ENCODE measurements at regions not wholly inside any gene's neighbourhood (a gene's known extent, or its start where the extent isn't known, plus 50 kb on each side); places are given as distances from the start of the nearest gene placed in this dataset.

DNA sequence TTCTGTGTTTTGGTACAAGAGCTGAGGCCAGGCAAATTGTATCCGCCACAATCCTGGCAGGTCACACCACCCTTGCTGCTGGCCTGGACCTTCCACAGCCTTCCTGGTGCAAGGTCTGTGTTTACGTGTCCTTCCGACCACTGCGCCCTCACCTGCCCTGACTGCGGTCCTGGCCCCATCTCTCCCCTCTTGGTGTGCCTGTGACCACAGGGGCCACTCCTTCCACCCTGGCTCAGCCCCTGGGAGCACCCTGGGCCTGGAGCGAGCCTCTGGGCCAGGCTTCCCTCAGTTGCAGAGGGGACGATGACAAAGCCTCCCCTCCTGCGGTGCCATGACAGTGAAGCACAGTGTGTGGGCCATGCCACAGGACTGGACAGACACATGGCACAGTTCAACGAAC, 104.5 kb downstream of the PLXNA1 start:
- no peak overlapping the region for H3K27ac ChIP-seq (ENCODE audit: insufficient read depth, low read depth, low read length)
- DNase-seq (ENCODE audit: low read depth, low spot score) (no peak), FAIRE-seq (no peak)
- H3K4me2 ChIP-seq (ENCODE audit: insufficient read depth, low read length): no peak overlapping the region
- H2AFZ ChIP-seq (ENCODE audit: low read depth, low read length): no peak overlapping the region
- no peak overlapping the region for H3K4me3 ChIP-seq (replicated peaks in 1 of 3; ENCODE audit: insufficient read depth in 1 of 3, low read depth in 1 of 3, low read length in 3 of 3)
- no peaks in the 10 kb centered on the region for H3K4me1 ChIP-seq (ENCODE audit: control insufficient read depth, extremely low read depth, insufficient read depth, low read length)
- no peaks in the 10 kb centered on the region for H3K79me2 ChIP-seq (ENCODE audit: control insufficient read depth, insufficient read depth, low read length)
- no peaks in the 10 kb centered on the region for H4K20me1 ChIP-seq (replicated peaks; ENCODE audit: control insufficient read depth, extremely low read depth, insufficient read depth, low read length)
- ChIA-PET POLR2A (no interaction called here), CTCF (no interaction called here)
- no peaks in the 10 kb centered on the region for H3K36me3 ChIP-seq (ENCODE audit: control insufficient read depth in 2 of 2, extremely low read depth in 1 of 2, insufficient read depth in 2 of 2, low read length in 2 of 2)
- no peaks in the 10 kb centered on the region for H3K9me3 ChIP-seq (replicated peaks; ENCODE audit: control insufficient read depth, insufficient read depth, low read length)
- H3K27me3 ChIP-seq (ENCODE audit: control insufficient read depth in 2 of 2, insufficient read depth in 2 of 2, low read length in 2 of 2): no peaks in the 10 kb centered on the region
- no TSS peak for BruUV-seq (replicated peaks)
- dilution Hi-C loops (cut with MboI; ENCODE audit: extremely low pct_ligation_motif_present, low sequenced_read_pairs) (no loop called here), intact Hi-C loops (cut with micrococcal nuclease) (no loop called here)
- TF ChIP-seq, protein P1, sequence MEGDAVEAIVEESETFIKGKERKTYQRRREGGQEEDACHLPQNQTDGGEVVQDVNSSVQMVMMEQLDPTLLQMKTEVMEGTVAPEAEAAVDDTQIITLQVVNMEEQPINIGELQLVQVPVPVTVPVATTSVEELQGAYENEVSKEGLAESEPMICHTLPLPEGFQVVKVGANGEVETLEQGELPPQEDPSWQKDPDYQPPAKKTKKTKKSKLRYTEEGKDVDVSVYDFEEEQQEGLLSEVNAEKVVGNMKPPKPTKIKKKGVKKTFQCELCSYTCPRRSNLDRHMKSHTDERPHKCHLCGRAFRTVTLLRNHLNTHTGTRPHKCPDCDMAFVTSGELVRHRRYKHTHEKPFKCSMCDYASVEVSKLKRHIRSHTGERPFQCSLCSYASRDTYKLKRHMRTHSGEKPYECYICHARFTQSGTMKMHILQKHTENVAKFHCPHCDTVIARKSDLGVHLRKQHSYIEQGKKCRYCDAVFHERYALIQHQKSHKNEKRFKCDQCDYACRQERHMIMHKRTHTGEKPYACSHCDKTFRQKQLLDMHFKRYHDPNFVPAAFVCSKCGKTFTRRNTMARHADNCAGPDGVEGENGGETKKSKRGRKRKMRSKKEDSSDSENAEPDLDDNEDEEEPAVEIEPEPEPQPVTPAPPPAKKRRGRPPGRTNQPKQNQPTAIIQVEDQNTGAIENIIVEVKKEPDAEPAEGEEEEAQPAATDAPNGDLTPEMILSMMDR (IDR thresholded peaks at IDR 0.05; ENCODE audit: extremely low read depth in 1 of 2, insufficient read depth in 1 of 2, low read depth in 1 of 2, low read length in 2 of 2): no peak
- TF ChIP-seq POLR2A (IDR thresholded peaks at IDR 0.05; ENCODE audit: low read depth, low read length): no peak
- TF ChIP-seq EZH2 (IDR thresholded peaks at IDR 0.05; ENCODE audit: borderline replicate concordance, low read depth, low read length, severe bottlenecking): no peak
- TF ChIP-seq, protein P2, sequence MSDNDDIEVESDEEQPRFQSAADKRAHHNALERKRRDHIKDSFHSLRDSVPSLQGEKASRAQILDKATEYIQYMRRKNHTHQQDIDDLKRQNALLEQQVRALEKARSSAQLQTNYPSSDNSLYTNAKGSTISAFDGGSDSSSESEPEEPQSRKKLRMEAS (IDR thresholded peaks at IDR 0.05; ENCODE audit: insufficient read depth, insufficient read length): no peak
- TF ChIP-seq JUN (IDR thresholded peaks at IDR 0.05; ENCODE audit: borderline replicate concordance, insufficient read depth, insufficient read length, low read depth): no peak
- no peak for TF ChIP-seq GATA2 (IDR thresholded peaks at IDR 0.05; ENCODE audit: insufficient read depth, insufficient read length, low read depth, low read length)
- no peak for TF ChIP-seq FOS (IDR thresholded peaks at IDR 0.05; ENCODE audit: borderline replicate concordance, insufficient read depth, low read length)
- TF ChIP-seq MYC (IDR thresholded peaks at IDR 0.05; ENCODE audit: low read depth, low read length): no peak
- no peak for TF ChIP-seq POLR2AphosphoS5 (IDR thresholded peaks at IDR 0.05; ENCODE audit: insufficient read depth, low read depth, low read length)
- H3K9me1 ChIP-seq (replicated peaks; ENCODE audit: control insufficient read depth, extremely low read depth, insufficient read depth, low read length): no peaks in the 10 kb centered on the region
- H3K9ac ChIP-seq (replicated peaks; ENCODE audit: extremely low read depth, insufficient read depth, low read length): no peak overlapping the region
